HEK293 (cell line): ENCODE measurements at regions not wholly inside any gene's neighbourhood (a gene's known extent, or its start where the extent isn't known, plus 50 kb on each side); places are given as distances from the start of the nearest gene placed in this dataset.

Experiments used
- CTCF ChIA-PET: fragments of 350-600 bp; formaldehyde crosslinking; extraction: SDS; loops from one replicate; lab custom pipeline; 2021; ENCODE audit warnings: antibody characterized with exemption; lab: Yijun Ruan, JAX
- POLR2A ChIA-PET: fragments of 300-600 bp; formaldehyde crosslinking; extraction: SDS; loops from one replicate; lab custom pipeline; 2020; ENCODE audit warnings: antibody characterized with exemption, inconsistent platforms; lab: Yijun Ruan, JAX
- H3K27ac ChIP-seq: fragments of 200-500 bp; sonication (Bioruptor generic); 2 replicates; pipeline ENCODE4 v1.5.1; 2014; ENCODE audit warnings: low read depth, low read length, control low read depth, inconsistent platforms; ENCODE audit errors: extremely low read depth
- H3K36me3 ChIP-seq, 2 experiments: fragments of 200-500 bp in 1 of 2; sonication (Bioruptor generic) in 1 of 2; 1 replicate in 1 of 2; 2 replicates in 1 of 2; pipeline ENCODE4 v1.5.1; 2014 to 2017; ENCODE audit warnings: inconsistent platforms in 2 of 2, low read length in 2 of 2; ENCODE audit not compliant: control insufficient read depth in 2 of 2, insufficient read depth in 1 of 2
- H3K4me1 ChIP-seq: fragments of 200-500 bp; sonication (Bioruptor generic); 2 replicates; pipeline ENCODE4 v1.5.1; 2014; ENCODE audit warnings: mild to moderate bottlenecking, low read length, inconsistent platforms; ENCODE audit not compliant: control insufficient read depth, insufficient read depth
- H3K4me3 ChIP-seq: 2 replicates; pipeline ENCODE4 v1.5.1; 2011; ENCODE audit warnings: low read depth, mild to moderate bottlenecking, control low read depth, low read length, moderate library complexity
- H3K9me3 ChIP-seq: fragments of 200-500 bp; sonication (Bioruptor generic); 2 replicates; pipeline ENCODE4 v1.5.1; 2014; ENCODE audit warnings: low read depth, low read length, inconsistent platforms; ENCODE audit not compliant: control insufficient read depth, insufficient read depth
- BCL6B ChIP-seq: fragments of 450-650 bp; formaldehyde crosslinking; IDR thresholded peaks from 2 replicates; pipeline ENCODE4 v1.5.1; 2017; ENCODE audit warnings: missing biosample characterization, missing genetic modification characterization
- FEZF1 ChIP-seq: fragments of 450-650 bp; formaldehyde crosslinking; IDR thresholded peaks from 2 replicates; pipeline ENCODE4 v1.5.1; 2016; ENCODE audit warnings: missing biosample characterization, missing genetic modification characterization
- KLF1 ChIP-seq: fragments of 450-650 bp; formaldehyde crosslinking; IDR thresholded peaks from 2 replicates; pipeline ENCODE4 v1.5.1; 2016; ENCODE audit warnings: missing biosample characterization, missing genetic modification characterization
- MEIS1 ChIP-seq: sonication (generic); formaldehyde crosslinking; IDR thresholded peaks from 2 replicates; pipeline ENCODE4 v1.8.1; 2022; ENCODE audit warnings: missing genetic modification reagents, mild to moderate bottlenecking, borderline replicate concordance
- SCRT1 ChIP-seq: fragments of 450-650 bp; formaldehyde crosslinking; IDR thresholded peaks from 2 replicates; pipeline ENCODE4 v1.5.1; 2016; ENCODE audit warnings: missing biosample characterization, missing genetic modification characterization, borderline replicate concordance
- SP7 ChIP-seq: fragments of 450-650 bp; formaldehyde crosslinking; IDR thresholded peaks from 2 replicates; pipeline ENCODE4 v1.5.1; 2016; ENCODE audit warnings: missing biosample characterization, missing genetic modification characterization
- ZFP37 ChIP-seq: fragments of 450-650 bp; formaldehyde crosslinking; IDR thresholded peaks from 2 replicates; pipeline ENCODE4 v1.5.1; 2016; ENCODE audit warnings: missing biosample characterization, missing genetic modification characterization
- ZFP41 ChIP-seq: fragments of 450-650 bp; formaldehyde crosslinking; IDR thresholded peaks from 2 replicates; pipeline ENCODE4 v1.5.1; 2016; ENCODE audit warnings: missing biosample characterization, missing genetic modification characterization, borderline replicate concordance
- ZNF157 ChIP-seq: fragments of 450-650 bp; formaldehyde crosslinking; IDR thresholded peaks from 2 replicates; pipeline ENCODE4 v1.5.1; 2016; ENCODE audit warnings: missing biosample characterization, missing genetic modification characterization
- ZNF266 ChIP-seq: fragments of 450-650 bp; formaldehyde crosslinking; IDR thresholded peaks from 2 replicates; pipeline ENCODE4 v1.5.1; 2016; ENCODE audit warnings: missing biosample characterization, missing genetic modification characterization, low read depth
- ZNF473 ChIP-seq: fragments of 450-650 bp; formaldehyde crosslinking; IDR thresholded peaks from 2 replicates; pipeline ENCODE4 v1.5.1; 2017; ENCODE audit warnings: missing biosample characterization, missing genetic modification characterization
- ZNF510 ChIP-seq: fragments of 450-650 bp; formaldehyde crosslinking; IDR thresholded peaks from 2 replicates; pipeline ENCODE4 v1.5.1; 2018; ENCODE audit warnings: mild to moderate bottlenecking, missing genetic modification characterization, missing biosample characterization; ENCODE audit not compliant: insufficient replicate concordance
- ZNF561 ChIP-seq: fragments of 450-650 bp; IDR thresholded peaks from 2 replicates; pipeline ENCODE4 v1.5.1; 2018; ENCODE audit warnings: missing biosample characterization, missing genetic modification characterization, borderline replicate concordance
- ZNF600 ChIP-seq: fragments of 450-650 bp; formaldehyde crosslinking; IDR thresholded peaks from 2 replicates; pipeline ENCODE4 v1.5.1; 2016; ENCODE audit warnings: missing biosample characterization, missing genetic modification characterization
- ZNF639 ChIP-seq: fragments of 450-650 bp; formaldehyde crosslinking; IDR thresholded peaks from 2 replicates; pipeline ENCODE4 v1.5.1; 2016; ENCODE audit warnings: missing biosample characterization, missing genetic modification characterization
- ZNF654 ChIP-seq: fragments of 450-650 bp; formaldehyde crosslinking; IDR thresholded peaks from 2 replicates; pipeline ENCODE4 v1.5.1; 2016; ENCODE audit warnings: low read depth, missing biosample characterization, missing genetic modification characterization
- ZNF692 ChIP-seq: fragments of 450-650 bp; formaldehyde crosslinking; IDR thresholded peaks from 2 replicates; pipeline ENCODE4 v1.5.1; 2016; ENCODE audit warnings: missing biosample characterization, missing genetic modification characterization
- ZNF701 ChIP-seq: fragments of 450-650 bp; formaldehyde crosslinking; IDR thresholded peaks from 2 replicates; pipeline ENCODE4 v1.5.1; 2016; ENCODE audit warnings: missing biosample characterization, missing genetic modification characterization

GRCh38 chr14:55975281-55975910 is 142.8 kb upstream of the PELI2 start (continued):
- TF ChIP-seq ZNF510 (tag by site-specific recombination) (no peak), SCRT1 (no peak), MEIS1 (CRISPR knock-in tag) (no peak), SP7 (no peak), ZFP41 (tag by site-specific recombination) (no peak), ZNF639 (tag by site-specific recombination) (no peak), ZNF157 (tag by site-specific recombination) (no peak)

GRCh38 chr14:55976219-55976618 is 142.0 kb upstream of the PELI2 start:
- no peak overlapping the region for H3K27ac ChIP-seq
- H3K9me3 ChIP-seq = no peaks in the 10 kb centered on the region
- CTCF ChIA-PET = no interaction called here
- H3K36me3 ChIP-seq = no peaks in the 10 kb centered on the region
- TF ChIP-seq ZNF692 = no peak
- TF ChIP-seq KLF1 (tag by site-specific recombination) = peak; percentile 79
- TF ChIP-seq, all 188 proteins: peak for 1
- POLR2A ChIA-PET = no interaction called here
- no peak overlapping the region for H3K4me3 ChIP-seq
- H3K4me1 ChIP-seq = no peaks in the 10 kb centered on the region; the same call in 1 of the 2 replicates

- Histone ChIP-seq H3K36me3 (no peaks in the 10 kb centered on the region), H3K27ac (no peak overlapping the region), H3K4me1 (no peaks in the 10 kb centered on the region; the same call in 1 of the 2 replicates), H3K4me3 (no peak overlapping the region), H3K9me3 (no peaks in the 10 kb centered on the region)
- CTCF ChIA-PET = no interaction called here
- TF ChIP-seq FEZF1 (tag by site-specific recombination) = peak; percentile 36; the same call in 1 of the 2 replicates
- no peak for TF ChIP-seq ZNF701 (tag by site-specific recombination)
- POLR2A ChIA-PET = no interaction called here
Observed at GRCh38 chr14:55976655-55977054, 141.6 kb upstream of the PELI2 start.

- Histone ChIP-seq H3K36me3 (no peaks in the 10 kb centered on the region), H3K4me3 (no peak overlapping the region), H3K27ac (no peak overlapping the region), H3K9me3 (no peaks in the 10 kb centered on the region), H3K4me1 (no peaks in the 10 kb centered on the region; the same call in 1 of the 2 replicates)
- TF ChIP-seq ZNF600 (tag by site-specific recombination) (no peak), MEIS1 (CRISPR knock-in tag) (no peak), ZFP37 (tag by site-specific recombination) (no peak), ZNF561 (tag by site-specific recombination) (no peak), ZNF639 (tag by site-specific recombination) (no peak), KLF1 (tag by site-specific recombination) (no peak), ZNF473 (tag by site-specific recombination) (no peak), BCL6B (no peak), ZNF654 (tag by site-specific recombination) (no peak), ZNF266 (tag by site-specific recombination) (no peak)
- POLR2A ChIA-PET = no interaction called here
- CTCF ChIA-PET = no interaction called here
Observed at GRCh38 chr14:55977392-55978150, 140.6 kb upstream of the PELI2 start.
